Dermis blood vessel endothelial cell (primary cell): ENCODE measurements at regions not wholly inside any gene's neighbourhood (a gene's known extent, or its start where the extent isn't known, plus 50 kb on each side); places are given as distances from the start of the nearest gene placed in this dataset.
A peak's percentile ranks its signal among the peaks of the same experiment; 100 is the strongest.
"Not testable (repeated sequence)": the region's sequence is repeated elsewhere in the genome, so short reads cannot be mapped to it uniquely, and the experiment has no call there.

Source experiments
- DNase-seq: peaks from one replicate; pipeline ENCODE4 v3.0.0; 2010

DNA sequence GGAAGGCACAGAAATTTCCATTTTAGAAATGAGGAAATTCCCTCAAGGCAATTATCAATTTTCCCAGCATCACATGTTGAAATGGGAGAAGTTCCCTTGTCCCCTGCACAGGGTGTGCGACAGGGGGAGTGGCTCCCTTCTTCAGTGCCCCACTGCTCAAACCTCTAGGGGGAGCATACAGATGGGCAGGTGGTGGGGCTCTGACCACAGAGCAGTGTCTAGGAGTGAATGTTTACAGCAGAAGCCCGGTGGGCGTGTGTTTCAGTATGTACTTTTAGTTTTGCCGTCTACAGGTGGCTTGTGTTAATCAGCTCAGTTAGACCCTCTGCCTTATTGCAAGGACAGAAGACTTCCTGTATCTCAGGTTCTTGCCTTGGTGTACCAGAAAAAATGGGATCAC is 493.7 kb upstream of the PLXNA2 start:
- no peak for DNase-seq

DNA sequence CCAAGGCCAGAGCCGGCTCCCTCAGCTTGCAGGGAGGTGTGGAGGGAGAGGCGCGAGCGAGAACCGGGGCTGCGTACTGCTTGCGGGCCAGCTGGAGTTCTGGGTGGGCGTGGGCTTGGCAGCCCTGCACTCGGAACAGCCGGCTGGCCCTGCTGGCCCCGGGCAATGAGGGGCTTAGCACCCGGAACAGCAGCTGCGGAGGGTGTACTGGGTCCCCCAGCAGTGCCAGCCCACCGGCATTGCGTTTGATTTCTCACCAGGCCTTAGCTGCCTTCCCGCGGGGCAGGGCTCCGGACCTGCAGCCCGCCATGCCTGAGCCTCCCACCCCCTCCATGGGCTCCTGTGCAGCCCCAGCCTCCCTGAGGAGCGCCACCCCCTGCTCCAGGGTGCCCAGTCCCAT is 495.5 kb upstream of the PLXNA2 start:
- DNase-seq: not testable (repeated sequence)

DNA sequence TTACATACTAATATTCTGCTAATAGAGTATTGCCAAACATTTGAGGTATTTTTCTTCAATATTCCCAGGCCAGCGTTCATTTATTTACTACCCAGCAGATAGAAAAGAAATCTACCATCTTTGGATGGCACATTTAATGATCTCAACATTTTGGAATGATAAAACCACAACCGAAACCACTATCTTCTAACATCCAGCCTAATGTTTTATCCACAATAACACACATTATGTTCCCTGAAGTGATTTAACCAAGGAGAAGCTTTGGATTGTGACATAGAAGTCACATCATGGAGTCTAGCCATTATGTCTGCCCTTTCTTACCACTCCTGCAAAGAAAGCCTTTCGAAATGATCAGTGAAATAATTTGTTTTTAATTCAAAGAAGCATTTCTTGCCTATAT is 497.1 kb upstream of the PLXNA2 start:
- no peak for DNase-seq

DNA sequence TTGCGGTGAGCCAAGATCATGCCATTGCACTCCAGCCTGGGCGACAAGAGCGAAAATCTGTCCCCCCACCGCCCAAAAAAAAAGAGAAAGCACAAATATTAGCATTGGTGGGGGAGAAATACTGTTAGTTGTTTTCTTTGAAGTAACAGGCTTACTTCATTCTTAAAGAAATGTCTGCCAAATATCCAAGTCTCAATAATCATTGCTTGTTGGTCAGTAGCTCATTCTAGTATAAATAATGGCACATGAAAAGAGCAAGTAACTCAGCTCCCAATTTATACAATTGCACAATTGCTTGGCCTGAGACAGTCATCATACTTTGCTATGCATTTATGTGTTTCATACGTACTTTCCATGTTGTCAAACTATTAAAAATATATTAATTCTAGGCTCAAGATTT is 499.2 kb upstream of the PLXNA2 start:
- no peak for DNase-seq

GRCh38 chr1:208747979-208748378 is 503.8 kb upstream of the PLXNA2 start:
- DNase-seq: no peak

GRCh38 chr1:208748387-208749165 is 504.4 kb upstream of the PLXNA2 start:
- no peak for DNase-seq

DNA sequence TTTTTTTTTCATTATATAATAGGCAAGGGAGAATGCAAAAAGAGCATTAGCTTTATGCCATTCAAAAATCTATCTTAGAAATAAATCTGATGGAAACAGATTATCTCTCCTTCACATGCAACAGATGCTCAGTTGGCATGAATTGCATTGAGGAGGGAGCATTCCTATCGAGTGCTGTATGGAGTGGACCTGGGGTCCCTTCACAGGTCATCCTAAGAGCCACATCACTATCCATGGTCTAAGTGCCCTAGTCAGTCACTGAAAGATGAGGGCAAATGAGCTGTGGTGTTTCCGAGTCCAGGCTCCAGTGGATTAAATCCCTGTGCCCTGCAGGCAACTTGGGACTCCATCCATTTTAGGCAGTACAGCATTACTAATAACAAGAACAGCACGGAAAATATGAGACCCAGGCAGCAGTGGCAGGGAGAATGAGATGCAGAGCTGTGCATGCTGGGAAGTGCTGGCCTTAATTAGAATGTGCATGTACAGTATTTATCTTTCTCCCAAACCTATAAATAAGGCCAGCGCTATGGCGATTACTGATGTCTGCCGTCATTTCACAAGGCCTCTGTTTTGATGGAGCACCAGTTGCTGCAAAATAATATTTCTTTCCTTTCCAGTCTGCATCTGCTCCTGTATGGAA is 512.3 kb upstream of the PLXNA2 start:
- no peak for DNase-seq

DNA sequence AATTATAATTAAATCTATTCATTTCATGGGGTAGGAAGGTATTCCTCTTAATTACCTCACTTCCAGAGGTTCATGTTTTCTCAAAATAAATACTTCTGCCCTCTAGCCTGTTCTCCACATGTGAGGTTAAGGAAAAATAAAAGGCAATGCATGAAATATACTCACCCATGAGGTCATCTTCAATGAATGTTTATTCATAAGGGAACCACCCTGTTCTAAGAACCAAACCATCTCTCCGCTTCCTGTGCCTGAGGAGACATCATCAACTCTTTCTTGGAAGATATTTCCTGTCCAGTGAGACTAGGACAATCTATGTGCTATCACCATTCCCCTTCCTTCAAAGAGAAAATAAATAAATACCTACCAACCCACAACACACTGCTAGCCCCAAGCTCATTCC is 513.7 kb upstream of the PLXNA2 start:
- DNase-seq: no peak

- no peak for DNase-seq
These were observed 515.1 kb upstream of the PLXNA2 start for GRCh38 chr1:208759255-208759654.

GRCh38 chr1:208763971-208764370 is 519.8 kb upstream of the PLXNA2 start:
- DNase-seq: no peak

- DNase-seq: no peak
These were observed 522.6 kb upstream of the PLXNA2 start for GRCh38 chr1:208766832-208767231.

- no peak for DNase-seq
These were observed 523.6 kb upstream of the PLXNA2 start for GRCh38 chr1:208767816-208768215.

- DNase-seq: no peak
These were observed 528.7 kb upstream of the PLXNA2 start for GRCh38 chr1:208772891-208773290.

DNA sequence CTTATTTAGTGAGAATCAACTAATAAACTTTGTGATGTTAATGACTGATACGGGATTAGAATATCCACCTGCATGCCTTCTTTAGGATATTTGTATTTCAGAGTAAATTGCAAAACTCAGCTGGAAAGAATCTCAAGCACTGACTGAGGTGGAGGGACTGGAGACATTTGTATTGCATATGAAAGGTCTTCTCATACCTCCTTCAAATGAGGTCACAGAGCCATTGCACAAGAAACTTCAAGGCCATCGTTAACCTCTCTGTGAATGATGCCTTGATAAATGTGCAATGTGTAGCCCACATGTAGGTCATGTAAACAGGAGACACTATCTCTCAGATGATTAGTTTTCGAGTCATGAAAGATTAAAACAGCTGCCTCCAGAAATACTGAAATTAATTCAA is 531.7 kb upstream of the PLXNA2 start:
- no peak for DNase-seq

DNA sequence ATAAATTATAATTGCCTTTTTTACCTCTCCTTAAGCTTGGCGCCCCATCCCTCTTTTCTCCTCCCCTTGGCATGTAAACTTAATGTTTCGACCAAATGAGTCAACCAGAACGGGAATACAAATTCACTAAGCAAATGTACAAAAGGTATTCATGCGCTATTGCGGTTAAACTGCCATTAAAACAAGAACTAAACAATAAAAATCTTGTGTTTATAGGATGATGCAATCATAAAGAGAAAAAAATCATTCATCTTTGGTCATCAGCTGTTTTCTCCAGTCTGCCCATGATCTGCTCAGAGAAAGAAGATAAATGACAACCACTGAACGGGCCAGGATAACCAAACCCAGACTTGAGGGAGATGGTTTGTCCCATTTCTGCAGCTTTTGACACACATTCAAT is 534.2 kb upstream of the PLXNA2 start:
- no peak for DNase-seq

GRCh38 chr1:208781391-208782045 is 537.3 kb upstream of the PLXNA2 start:
- no peak for DNase-seq

DNA sequence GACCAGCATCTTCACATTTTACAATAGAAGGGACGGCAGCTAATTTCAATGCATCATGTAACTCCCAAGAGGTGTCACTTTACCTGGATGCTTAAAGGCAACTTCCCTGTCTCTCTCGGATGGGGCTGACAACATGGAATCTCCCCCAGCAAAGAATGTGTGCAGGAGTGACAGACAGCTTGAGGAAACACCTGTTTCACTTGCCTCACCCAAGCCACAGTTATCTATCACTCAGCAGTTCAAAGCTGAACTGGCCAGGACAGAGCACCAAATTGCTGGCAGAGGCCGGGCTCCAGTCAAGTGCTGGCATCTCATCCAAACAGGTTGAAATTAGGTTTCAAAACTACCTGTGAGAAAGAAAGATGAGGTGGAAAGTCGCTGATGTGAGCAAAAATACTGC is 538.0 kb upstream of the PLXNA2 start:
- no peak for DNase-seq

DNA sequence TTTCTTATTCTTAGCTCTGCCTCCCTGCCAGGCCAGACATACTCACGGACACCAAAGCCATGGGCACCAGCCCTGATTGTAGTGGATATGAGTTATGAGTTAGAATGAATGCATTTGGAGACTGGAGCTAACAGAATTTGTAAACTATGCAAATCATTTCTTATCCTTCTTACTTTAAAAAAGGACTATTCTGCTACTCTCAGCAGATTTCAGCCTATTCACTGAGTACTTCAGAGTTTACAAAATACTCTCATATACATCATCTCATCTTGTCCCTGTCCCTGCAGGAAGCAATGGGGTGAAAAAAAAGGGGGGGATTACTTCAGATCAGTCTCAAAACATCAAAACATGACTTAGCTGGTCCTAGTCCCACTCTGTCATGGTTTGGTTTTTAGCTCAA is 541.4 kb upstream of the PLXNA2 start:
- no peak for DNase-seq

- no peak for DNase-seq
These were observed 543.0 kb upstream of the PLXNA2 start for GRCh38 chr1:208787219-208787618.

DNA sequence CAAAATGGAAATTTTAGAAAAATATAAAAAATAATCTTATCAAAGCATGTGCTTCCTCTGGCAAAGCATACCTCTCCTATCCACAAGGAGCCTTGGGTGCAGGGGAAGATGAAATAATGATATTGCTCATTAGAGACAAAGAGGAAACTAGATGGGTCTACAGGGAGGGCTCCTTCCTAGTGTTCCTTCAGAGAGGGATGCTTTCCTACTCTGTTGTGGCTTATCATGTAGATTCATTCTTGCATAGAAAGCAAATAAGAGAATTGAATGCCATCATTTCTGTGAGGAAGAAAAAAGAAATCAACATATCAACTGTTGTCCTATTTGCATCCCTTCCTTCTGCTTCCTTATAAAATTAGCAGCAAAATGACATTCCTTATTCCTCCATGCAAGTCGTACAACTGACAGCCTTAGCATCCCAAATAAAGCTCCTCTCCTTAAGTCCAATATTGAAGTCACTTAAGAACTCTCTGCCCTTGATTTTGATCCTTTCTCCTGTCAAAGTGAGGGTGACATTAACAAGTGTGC is 543.9 kb upstream of the PLXNA2 start:
- no peak for DNase-seq

DNA sequence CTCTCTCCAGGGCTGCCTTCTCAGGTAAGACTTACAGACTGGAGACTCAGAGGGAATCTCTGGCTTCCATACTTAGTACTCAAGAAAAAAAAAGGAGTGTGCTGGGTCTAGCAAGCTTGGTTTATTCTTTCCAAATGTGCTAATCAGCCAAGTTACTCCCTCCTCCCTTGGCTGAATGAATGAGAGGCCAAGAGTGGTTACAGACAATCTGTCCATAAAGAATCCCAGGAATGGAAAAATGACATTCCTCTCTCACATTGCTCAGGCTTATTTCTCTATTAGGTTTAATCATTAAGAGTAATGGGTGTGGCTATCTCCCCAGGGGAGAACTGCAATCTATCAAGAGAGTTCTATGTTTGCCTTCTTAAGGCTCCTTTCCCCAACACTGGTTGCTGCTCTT is 547.3 kb upstream of the PLXNA2 start:
- DNase-seq: peak; percentile 26

DNA sequence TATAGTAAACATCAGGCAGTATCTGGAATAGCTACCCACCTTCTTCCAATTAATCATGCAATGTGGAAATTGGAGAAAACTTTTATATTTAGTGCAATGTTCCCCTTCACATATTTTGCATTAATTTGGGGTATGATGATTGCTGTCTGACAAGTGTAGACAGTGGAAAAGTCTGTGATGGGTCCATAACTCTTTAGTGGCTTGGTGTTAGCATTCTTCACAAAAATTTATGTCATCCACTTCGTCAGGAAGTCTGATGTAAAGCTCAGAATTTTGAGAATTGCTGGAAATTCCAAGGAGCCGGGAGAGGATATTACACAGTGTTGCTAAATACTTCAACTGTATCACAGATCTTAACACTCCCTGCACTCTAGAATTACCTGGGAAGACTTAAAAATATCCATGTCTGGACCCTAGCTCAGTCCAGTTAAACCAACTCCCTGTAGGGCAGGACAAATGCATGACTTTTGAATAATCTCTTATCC is 549.7 kb upstream of the PLXNA2 start:
- peak; percentile 62 for DNase-seq

DNA sequence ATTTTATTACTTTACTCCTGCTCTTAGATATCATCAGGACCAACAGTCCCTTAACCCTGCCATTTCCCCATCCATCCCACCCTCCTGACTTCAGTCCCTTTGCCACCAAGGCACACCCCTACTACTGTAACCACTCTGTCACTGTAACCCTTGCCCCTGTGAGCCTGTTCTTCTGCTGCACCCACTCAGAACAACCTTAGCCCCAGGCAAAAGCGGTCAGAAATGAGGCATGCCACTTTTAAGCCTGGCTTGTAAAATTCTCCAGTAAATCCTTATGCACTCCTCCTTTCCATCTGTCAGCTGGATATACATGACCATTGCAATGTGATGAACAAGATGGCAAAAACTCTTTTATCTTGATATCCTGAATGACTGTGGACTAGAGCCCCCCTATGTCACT is 555.0 kb upstream of the PLXNA2 start:
- DNase-seq: no peak
